BJ (cell line): ENCODE measurements at regions not wholly inside any gene's neighbourhood (a gene's known extent, or its start where the extent isn't known, plus 50 kb on each side); places are given as distances from the start of the nearest gene placed in this dataset.

Source experiments
- CTCF ChIA-PET: fragments of 350-600 bp; formaldehyde crosslinking; extraction: SDS; loops from one replicate; lab custom pipeline; 2021; ENCODE audit warnings: antibody characterized with exemption, inconsistent platforms; lab: Yijun Ruan, JAX
- POLR2A ChIA-PET: fragments of 300-600 bp; sonication (Branson Sonifier 250); formaldehyde crosslinking; extraction: SDS; loops from one replicate; lab custom pipeline; 2021; ENCODE audit warnings: antibody characterized with exemption; lab: Charles Lee
- DNase-seq: peaks from one replicate; pipeline ENCODE4 v3.0.0-alpha.2; 2011; ENCODE audit warnings: low read depth
- H3K27me3 ChIP-seq: 2 replicates; pipeline ENCODE4 v1.6.0; 2011; ENCODE audit warnings: low read length; ENCODE audit not compliant: control insufficient read depth, insufficient read depth
- H3K36me3 ChIP-seq: 2 replicates; pipeline ENCODE4 v1.5.1; 2011; ENCODE audit warnings: low read length; ENCODE audit not compliant: control insufficient read depth, insufficient read depth
- H3K4me3 ChIP-seq: 2 replicates; pipeline ENCODE4 v1.5.1; 2011; ENCODE audit warnings: low read depth, mild to moderate bottlenecking, control low read depth, low read length
- CTCF ChIP-seq: IDR thresholded peaks from 2 replicates; pipeline ENCODE4 v1.5.1; 2011; ENCODE audit warnings: low read depth, mild to moderate bottlenecking, control low read depth, inconsistent platforms, low read length, moderate library complexity; ENCODE audit not compliant: insufficient read depth

DNA sequence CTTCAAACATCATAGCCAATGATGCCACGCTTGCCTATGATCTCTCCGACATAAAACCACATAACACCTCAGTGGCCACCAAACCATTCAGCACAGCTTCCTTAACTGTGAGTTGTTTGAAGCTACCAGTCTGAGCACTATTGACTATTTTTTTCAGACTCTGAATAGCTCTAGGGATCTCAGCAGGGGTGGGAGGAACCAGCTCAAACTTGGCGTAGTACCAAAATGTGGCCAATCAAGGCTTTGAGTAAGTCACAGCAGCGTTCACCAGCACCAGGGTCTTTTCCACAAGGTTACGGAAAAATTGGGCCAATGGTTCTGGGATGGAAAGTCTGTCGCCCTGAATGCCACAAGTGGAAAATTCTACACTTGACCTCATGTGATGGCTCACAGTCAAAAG is 70.6 kb downstream of the SMPDL3A start:
- ChIA-PET POLR2A (no interaction called here), CTCF (interaction anchor here (1.3 kb wide), 1 partner anchor 14 kb away, joined by 3 read pairs; no protein-coding TSS in a partner anchor)
- no peak for TF ChIP-seq CTCF
- H3K36me3 ChIP-seq: no peaks in the 10 kb centered on the region
- H3K4me3 ChIP-seq: no peak overlapping the region
- no peak for DNase-seq
- no peaks in the 10 kb centered on the region for H3K27me3 ChIP-seq

DNA sequence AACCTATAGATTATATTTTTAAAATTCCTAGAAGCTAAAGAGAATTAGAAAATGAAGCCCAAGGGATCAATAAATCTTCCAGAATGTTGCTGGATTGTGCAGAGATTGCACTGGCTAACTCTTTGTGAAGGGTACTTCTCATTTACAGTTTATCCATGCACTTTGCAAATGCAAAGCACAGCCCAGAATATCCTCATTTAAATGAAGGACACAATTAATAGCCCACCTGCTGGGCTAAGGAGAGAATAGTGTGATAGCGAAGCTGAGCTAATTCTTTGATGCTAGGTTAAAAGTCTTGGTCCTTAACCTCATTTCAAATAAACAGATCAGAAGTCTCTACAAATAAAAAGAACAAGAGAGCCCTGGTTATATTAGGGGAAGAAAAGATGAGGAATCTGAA is 72.5 kb downstream of the SMPDL3A start:
- H3K4me3 ChIP-seq: no peak overlapping the region
- H3K36me3 ChIP-seq: no peaks in the 10 kb centered on the region
- H3K27me3 ChIP-seq: no peaks in the 10 kb centered on the region
- DNase-seq: no peak
- ChIA-PET CTCF (interaction anchor here (0.6 kb wide), 1 partner anchor 9 kb away, joined by 5 read pairs; no protein-coding TSS in a partner anchor), POLR2A (no interaction called here)
- TF ChIP-seq CTCF: no peak

- ChIA-PET POLR2A (no interaction called here), CTCF (no interaction called here)
- DNase-seq: no peak
Measured at GRCh38 chr6:122868137-122868536, 79.1 kb downstream of the SMPDL3A start.

DNA sequence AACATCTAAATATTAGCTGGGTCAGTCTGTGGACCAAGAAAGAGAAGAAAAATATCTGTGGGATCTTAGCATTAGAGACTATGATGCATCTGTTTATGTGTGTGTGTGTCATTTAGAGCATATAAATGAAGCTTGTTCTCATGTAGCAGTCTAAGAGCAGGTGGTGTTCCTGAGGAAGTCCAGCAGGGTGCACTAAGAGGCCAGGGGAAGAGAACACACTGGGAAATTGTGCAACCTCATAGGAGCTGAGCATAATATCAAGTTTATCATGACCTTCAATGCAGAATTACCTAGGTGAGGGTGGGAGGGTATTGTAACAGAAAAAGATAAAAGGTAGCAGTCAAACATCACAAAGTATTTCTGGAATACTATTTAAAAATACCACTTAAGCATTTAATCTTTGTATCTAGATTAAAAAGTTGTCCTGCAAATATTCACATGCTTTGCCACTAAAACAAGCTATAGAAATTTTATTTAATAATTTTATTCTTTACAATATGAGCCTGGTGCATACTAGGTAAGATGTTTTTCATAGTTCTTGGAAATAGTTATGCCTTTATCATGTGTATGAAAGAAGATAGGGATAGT is 80.5 kb downstream of the SMPDL3A start:
- TF ChIP-seq CTCF: peak; percentile 53
- DNase-seq: no peak
- POLR2A ChIA-PET: no interaction called here
- Histone ChIP-seq H3K27me3 (no peaks in the 10 kb centered on the region), H3K4me3 (no peak overlapping the region), H3K36me3 (no peaks in the 10 kb centered on the region)
- CTCF ChIA-PET: interaction anchor here (0.6 to 2.0 kb wide), 9 partner anchors 12 to 463 kb away, joined by 3 to 14 read pairs (median 3); no protein-coding TSS in a partner anchor

More at GRCh38 chr6:122868137-122868536, 79.1 kb downstream of the SMPDL3A start:
- no peak overlapping the region for H3K4me3 ChIP-seq
- H3K27me3 ChIP-seq: no peaks in the 10 kb centered on the region
- TF ChIP-seq CTCF: no peak
- H3K36me3 ChIP-seq: no peaks in the 10 kb centered on the region

DNA sequence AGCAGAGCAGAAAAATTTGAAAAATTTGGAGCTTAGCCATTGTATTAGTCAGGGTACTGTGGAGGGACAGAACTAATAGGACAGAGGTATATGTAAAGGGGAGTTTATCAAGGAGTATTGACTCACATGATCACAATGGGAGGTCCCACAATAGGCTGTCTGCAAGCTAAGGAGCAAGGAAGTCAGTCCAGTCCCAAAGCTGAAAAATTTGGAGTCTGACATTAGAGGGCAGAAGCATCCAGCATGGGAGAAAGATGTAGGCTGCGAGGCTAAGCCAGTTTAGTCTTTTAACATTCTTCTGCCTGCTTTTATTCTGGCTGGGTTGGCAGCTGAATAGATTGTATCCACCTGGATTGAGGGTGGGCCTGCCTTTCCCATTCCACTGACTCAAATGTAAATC is 82.0 kb downstream of the SMPDL3A start:
- no peak for DNase-seq
- ChIA-PET POLR2A (no interaction called here), CTCF (interaction anchor here (0.8 kb wide), 1 partner anchor 445 kb away, joined by 3 read pairs; no protein-coding TSS in a partner anchor)
- no peak overlapping the region for H3K4me3 ChIP-seq
- TF ChIP-seq CTCF: no peak
- no peaks in the 10 kb centered on the region for H3K27me3 ChIP-seq
- H3K36me3 ChIP-seq: no peaks in the 10 kb centered on the region
